Stimulated activated CD8-positive, alpha-beta memory T cell treated with anti-CD3 and anti-CD28 coated beads, Interleukin-4, amount 100 ng/mL, for 48 hours (primary cell): ENCODE measurements at regions not wholly inside any gene's neighbourhood (a gene's known extent, or its start where the extent isn't known, plus 50 kb on each side); places are given as distances from the start of the nearest gene placed in this dataset.
"Not testable (repeated sequence)": the region's sequence is repeated elsewhere in the genome, so short reads cannot be mapped to it uniquely, and the experiment has no call there.

Experiments used
- DNase-seq: peaks from one replicate; pipeline ENCODE4 v3.0.0-alpha.2; 2020

GRCh38 chr2:8250290-8250689, 431.6 kb upstream of the ID2 start:
- not testable (repeated sequence) for DNase-seq

GRCh38 chr2:8251291-8251690, 430.6 kb upstream of the ID2 start:
- no peak for DNase-seq

- DNase-seq: no peak
These were observed 430.0 kb upstream of the ID2 start for GRCh38 chr2:8251856-8252255.

- no peak for DNase-seq
These were observed 428.7 kb upstream of the ID2 start for GRCh38 chr2:8252997-8253694.

- DNase-seq: no peak
These were observed 428.1 kb upstream of the ID2 start for GRCh38 chr2:8253781-8254180.

GRCh38 chr2:8254214-8254613, 427.6 kb upstream of the ID2 start:
- not testable (repeated sequence) for DNase-seq

- DNase-seq: no peak
These were observed 426.9 kb upstream of the ID2 start for GRCh38 chr2:8254791-8255447.

- DNase-seq: no peak
These were observed 426.4 kb upstream of the ID2 start for GRCh38 chr2:8255448-8255800.

GRCh38 chr2:8256905-8257304, 425.0 kb upstream of the ID2 start:
- DNase-seq: no peak

- no peak for DNase-seq
These were observed 424.4 kb upstream of the ID2 start for GRCh38 chr2:8257502-8257901.

GRCh38 chr2:8258406-8258805, 423.4 kb upstream of the ID2 start:
- DNase-seq: no peak

- DNase-seq: no peak
These were observed 422.6 kb upstream of the ID2 start for GRCh38 chr2:8259106-8259840.

GRCh38 chr2:8259841-8260178, 422.0 kb upstream of the ID2 start:
- no peak for DNase-seq

GRCh38 chr2:8260213-8260612, 421.6 kb upstream of the ID2 start:
- no peak for DNase-seq

- DNase-seq: no peak
These were observed 418.0 kb upstream of the ID2 start for GRCh38 chr2:8263901-8264300.

- no peak for DNase-seq
These were observed 416.9 kb upstream of the ID2 start for GRCh38 chr2:8264981-8265380.

GRCh38 chr2:8265476-8266226, 416.2 kb upstream of the ID2 start:
- DNase-seq: no peak

GRCh38 chr2:8266563-8266962, 415.3 kb upstream of the ID2 start:
- DNase-seq: no peak

GRCh38 chr2:8267048-8267447, 414.8 kb upstream of the ID2 start:
- no peak for DNase-seq

GRCh38 chr2:8267721-8268120, 414.1 kb upstream of the ID2 start:
- DNase-seq: no peak

- no peak for DNase-seq
These were observed 413.6 kb upstream of the ID2 start for GRCh38 chr2:8268172-8268783.

- no peak for DNase-seq
These were observed 411.2 kb upstream of the ID2 start for GRCh38 chr2:8270699-8271098.

- peak; percentile 3 for DNase-seq
These were observed 410.4 kb upstream of the ID2 start for GRCh38 chr2:8271461-8271860.
